K562 (cell line): ENCODE measurements at regions not wholly inside any gene's neighbourhood (a gene's known extent, or its start where the extent isn't known, plus 50 kb on each side); places are given as distances from the start of the nearest gene placed in this dataset.

Experiments
- ARID3B ChIP-seq: fragments of 250-450 bp; sonication (Bioruptor Pico); IDR thresholded peaks from 2 replicates; pipeline ENCODE4 v1.4.0; 2020; ENCODE audit warnings: borderline replicate concordance
- BCLAF1 ChIP-seq, 2 experiments: fragments of 450-650 bp in 1 of 2; IDR thresholded peaks; 2 replicates each; pipeline ENCODE4 v1.6.1; 2011 to 2017; ENCODE audit warnings: low read depth in 2 of 2, antibody characterized with exemption in 1 of 2, borderline replicate concordance in 1 of 2, low read length in 1 of 2, mild to moderate bottlenecking in 1 of 2, mixed read lengths in 1 of 2; ENCODE audit not compliant: control insufficient read depth in 1 of 2
- CBFA2T3 ChIP-seq: fragments of 450-650 bp; IDR thresholded peaks from 2 replicates; pipeline ENCODE4 v1.6.1; 2017
- CEBPB ChIP-seq: fragments of 450-650 bp; IDR thresholded peaks from 2 replicates; pipeline ENCODE4 v1.6.1; 2016; ENCODE audit warnings: missing genetic modification characterization, missing compliant biosample characterization
- CHD7 ChIP-seq: fragments of 200-600 bp; sonication (generic); IDR thresholded peaks from one replicate; pipeline ENCODE4 v1.6.1; 2012; ENCODE audit warnings: mild to moderate bottlenecking, low read depth, low read length, inconsistent platforms
- PURB ChIP-seq: sonication (generic); formaldehyde crosslinking; IDR thresholded peaks from 2 replicates; pipeline ENCODE4 v1.9.0; 2021; ENCODE audit warnings: low read depth, mild to moderate bottlenecking, missing genetic modification reagents
- RBFOX2 ChIP-seq: fragments of 200-400 bp; formaldehyde crosslinking; IDR thresholded peaks from 2 replicates; pipeline ENCODE4 v1.6.1; 2017; ENCODE audit warnings: low read depth, mild to moderate bottlenecking, low read length, moderate library complexity
- ZBTB26 ChIP-seq: fragments of 450-650 bp; formaldehyde crosslinking; IDR thresholded peaks from 2 replicates; pipeline ENCODE4 v1.4.0; 2022; ENCODE audit warnings: missing genetic modification characterization
- ZFX ChIP-seq: sonication (generic); formaldehyde crosslinking; IDR thresholded peaks from 2 replicates; pipeline ENCODE4 v1.8.0; 2022; ENCODE audit warnings: mild to moderate bottlenecking, missing genetic modification reagents, moderate library complexity
- ZNF174 ChIP-seq: fragments of 250-450 bp; sonication (Bioruptor Pico); IDR thresholded peaks from 2 replicates; pipeline ENCODE4 v1.4.0; 2020; ENCODE audit warnings: mild to moderate bottlenecking

- TF ChIP-seq BCLAF1 (IDR thresholded peaks at IDR 0.05; ENCODE audit: borderline replicate concordance in 1 of 2, control insufficient read depth in 1 of 2, low read depth in 2 of 2, low read length in 1 of 2): no peak
- no peak for TF ChIP-seq RBFOX2
- TF ChIP-seq CEBPB: no peak
- peak; percentile 43 for TF ChIP-seq CBFA2T3
- TF ChIP-seq ZFX (CRISPR knock-in tag): no peak
- no peak for TF ChIP-seq PURB (CRISPR knock-in tag)
- TF ChIP-seq ZNF174 (CRISPR knock-in tag): no peak
- TF ChIP-seq ARID3B (CRISPR knock-in tag): no peak
- no peak for TF ChIP-seq CHD7
- TF ChIP-seq ZBTB26 (CRISPR knock-in tag): no peak
Observed at GRCh38 chr5:164355267-164355830, 849.9 kb downstream of the MAT2B start (continued).
